Ovary (tissue), 7 donors: ENCODE measurements at regions not wholly inside any gene's neighbourhood (a gene's known extent, or its start where the extent isn't known, plus 50 kb on each side); places are given as distances from the start of the nearest gene placed in this dataset.

ENCODE experiments used
- DNase-seq, 5 donors: peaks; one replicate each; pipeline ENCODE4 v3.0.0-alpha.2; 2019 to 2020
- H3K27ac ChIP-seq, 2 donors: fragments of 200-600 bp; one replicate each; pipeline versions ENCODE4 v1.5.1 to v1.8.0; 2019 to 2022
- H3K27me3 ChIP-seq: fragments of 200-600 bp; one replicate; pipeline ENCODE4 v1.8.0; 2022
- H3K36me3 ChIP-seq: fragments of 200-600 bp; sonication (generic); one replicate; pipeline ENCODE4 v1.5.1; 2019
- H3K4me1 ChIP-seq: one replicate; pipeline ENCODE4 v1.8.1; 2013; ENCODE audit warnings: mild to moderate bottlenecking, moderate library complexity; ENCODE audit not compliant: insufficient read depth
- H3K4me3 ChIP-seq: fragments of 200-600 bp; sonication (generic); one replicate; pipeline ENCODE4 v1.5.1; 2017
- H3K9me3 ChIP-seq, 2 donors: fragments of 200-600 bp in 1 of 2; sonication (generic) in 1 of 2; one replicate each; pipeline versions ENCODE4 v1.5.1 to v1.8.1; 2013 to 2019; ENCODE audit warnings: mild to moderate bottlenecking in 1 of 2, moderate library complexity in 1 of 2
- EP300 ChIP-seq: sonication (generic); formaldehyde crosslinking; IDR thresholded peaks from one replicate; pipeline ENCODE4 v1.6.1; 2017; ENCODE audit warnings: antibody characterized with exemption
- POLR2A ChIP-seq: fragments of 450-650 bp; IDR thresholded peaks from one replicate; pipeline ENCODE4 v1.6.1; 2017; ENCODE audit warnings: antibody characterized with exemption, mild to moderate bottlenecking, moderate library complexity
- WGBS, 3 donors: extraction: QIAGEN DNeasy Blood & Tissue Kit in 1 of 3; methylation state at CpG; one replicate each; pipeline versions ENCODE4 v1.1.5 to v1.1.7; 2013 to 2017; 5-methylcytosine and 5-hydroxymethylcytosine counted together
- intact Hi-C, 4 donors: fragments of 100-400 bp; cut with DNase I; formaldehyde crosslinking; loops; one replicate each; pipeline versions ENCODE4 v1.11.0 to v1.15.1; 2022 to 2023
- TF ChIP-seq, protein P1 (sequence below), 3 donors: fragments of 450-650 bp in 2 of 3; fragments of 200-600 bp in 1 of 3; IDR thresholded peaks; one replicate each; pipeline versions ENCODE4 v1.5.1 to v1.8.0; 2016 to 2022; ENCODE audit warnings: antibody characterized with exemption in 3 of 3, mild to moderate bottlenecking in 1 of 3
- donor health status: DM: no; HTN: no; CAD: no; lungs with moderate emphysema.
- donor health status: DM: no; HTN: no; CAD: no.
- donor health status: Bipolar disorder and iron deficiency.
- donor health status: DM: no; HTN: no; CAD: no.
- donor health status: DM: yes; HTN: yes; CAD: no.

DNA sequence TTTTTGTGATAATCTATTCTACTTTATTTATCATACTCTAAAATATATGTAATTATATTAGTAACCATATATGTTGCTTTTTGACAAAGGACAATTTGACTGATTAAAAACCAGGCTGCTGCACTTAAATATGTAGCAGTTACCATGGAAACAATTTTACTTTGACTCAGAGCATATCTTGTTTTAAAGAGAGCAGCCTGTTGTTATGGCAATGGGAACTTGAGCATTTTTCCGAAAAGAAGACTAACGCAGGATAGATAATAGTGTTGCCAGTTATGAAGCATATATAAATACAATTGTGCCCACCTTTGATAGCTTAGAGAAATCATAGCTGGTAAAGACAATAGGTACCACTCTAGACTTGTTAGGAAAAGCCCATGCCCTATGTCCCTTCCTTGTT, 283.0 kb downstream of the GASK1B start:
- WGBS, 3 donors: 13 to 25% (median 19%) methylated on average over 2 of the region's 2 CpGs
- Histone ChIP-seq H3K9me3 (no peaks in the 10 kb centered on the region), H3K27ac (no peak overlapping the region), H3K36me3 (no peaks in the 10 kb centered on the region), H3K4me1 (no peaks in the 10 kb centered on the region), H3K4me3 (no peak overlapping the region), H3K27me3 (no peaks in the 10 kb centered on the region)
- intact Hi-C loops: no loop called here
- no peak for TF ChIP-seq POLR2A
- no peak for TF ChIP-seq EP300
- TF ChIP-seq, protein P1, sequence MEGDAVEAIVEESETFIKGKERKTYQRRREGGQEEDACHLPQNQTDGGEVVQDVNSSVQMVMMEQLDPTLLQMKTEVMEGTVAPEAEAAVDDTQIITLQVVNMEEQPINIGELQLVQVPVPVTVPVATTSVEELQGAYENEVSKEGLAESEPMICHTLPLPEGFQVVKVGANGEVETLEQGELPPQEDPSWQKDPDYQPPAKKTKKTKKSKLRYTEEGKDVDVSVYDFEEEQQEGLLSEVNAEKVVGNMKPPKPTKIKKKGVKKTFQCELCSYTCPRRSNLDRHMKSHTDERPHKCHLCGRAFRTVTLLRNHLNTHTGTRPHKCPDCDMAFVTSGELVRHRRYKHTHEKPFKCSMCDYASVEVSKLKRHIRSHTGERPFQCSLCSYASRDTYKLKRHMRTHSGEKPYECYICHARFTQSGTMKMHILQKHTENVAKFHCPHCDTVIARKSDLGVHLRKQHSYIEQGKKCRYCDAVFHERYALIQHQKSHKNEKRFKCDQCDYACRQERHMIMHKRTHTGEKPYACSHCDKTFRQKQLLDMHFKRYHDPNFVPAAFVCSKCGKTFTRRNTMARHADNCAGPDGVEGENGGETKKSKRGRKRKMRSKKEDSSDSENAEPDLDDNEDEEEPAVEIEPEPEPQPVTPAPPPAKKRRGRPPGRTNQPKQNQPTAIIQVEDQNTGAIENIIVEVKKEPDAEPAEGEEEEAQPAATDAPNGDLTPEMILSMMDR (IDR thresholded peaks at IDR 0.05): no peak
- DNase-seq: no peak

DNA sequence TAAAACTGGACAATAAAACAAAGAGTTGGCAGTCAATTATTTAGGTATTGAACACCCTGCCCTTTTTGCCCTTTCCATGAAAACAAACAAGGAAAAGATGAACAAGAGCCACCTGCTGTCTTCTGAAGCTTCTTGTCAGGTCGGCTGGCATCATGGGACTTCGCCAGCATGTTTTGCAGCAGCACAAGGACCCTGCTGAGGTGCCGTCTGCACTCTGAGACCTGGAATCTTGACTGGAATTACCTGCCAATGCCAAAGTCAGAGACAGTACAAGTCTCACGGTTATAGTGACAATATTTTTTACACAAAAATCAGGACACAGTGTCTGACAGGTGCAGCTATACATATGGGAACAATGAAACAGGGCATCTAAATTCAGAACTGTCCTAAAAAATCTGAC, 284.5 kb downstream of the GASK1B start:
- Histone ChIP-seq H3K4me1 (no peaks in the 10 kb centered on the region), H3K36me3 (no peaks in the 10 kb centered on the region), H3K4me3 (no peak overlapping the region), H3K9me3 (no peaks in the 10 kb centered on the region), H3K27me3 (no peaks in the 10 kb centered on the region), H3K27ac (no peak overlapping the region)
- intact Hi-C loops: no loop called here
- TF ChIP-seq POLR2A (no peak), EP300 (no peak)
- TF ChIP-seq, protein P1 (IDR thresholded peaks at IDR 0.05): no peak
- WGBS, 3 donors: 84 to 87% (median 86%) methylated on average over 4 of the region's 4 CpGs
- no peak for DNase-seq

DNA sequence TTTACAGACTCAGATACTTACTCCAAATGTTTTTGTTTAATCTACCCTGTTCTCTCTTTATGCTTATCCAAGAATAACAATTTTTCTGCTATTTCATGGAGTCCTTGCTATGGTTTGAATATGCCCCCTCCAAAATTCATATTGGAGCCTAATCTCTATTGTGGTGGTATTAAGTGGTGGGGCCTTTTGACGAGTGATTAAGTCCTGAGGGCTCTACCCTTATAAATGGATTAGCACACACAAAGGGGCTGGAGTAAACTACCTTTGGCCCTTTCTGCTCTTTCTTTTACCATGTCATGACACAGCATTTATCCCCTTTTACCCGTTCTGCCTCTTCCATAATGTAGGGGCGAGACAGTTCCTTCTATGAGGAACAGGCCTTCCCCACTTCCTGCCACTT, 285.5 kb downstream of the GASK1B start:
- no peak overlapping the region for H3K27ac ChIP-seq
- no peaks in the 10 kb centered on the region for H3K36me3 ChIP-seq
- no peaks in the 10 kb centered on the region for H3K4me1 ChIP-seq
- H3K27me3 ChIP-seq: no peaks in the 10 kb centered on the region
- intact Hi-C loops: no loop called here
- H3K9me3 ChIP-seq: no peaks in the 10 kb centered on the region
- no peak for DNase-seq
- H3K4me3 ChIP-seq: no peak overlapping the region
- whole genome bisulfite sequencing, 3 donors: 91 to 92% (median 92%) methylated on average over 3 of the region's 3 CpGs
- TF ChIP-seq, protein P1 (IDR thresholded peaks at IDR 0.05): no peak
- TF ChIP-seq POLR2A: no peak
- TF ChIP-seq EP300: no peak

- no peak for DNase-seq
- TF ChIP-seq, protein P1 (IDR thresholded peaks at IDR 0.05): no peak
- TF ChIP-seq EP300 (no peak), POLR2A (no peak)
- no peak overlapping the region for H3K27ac ChIP-seq
- no peak overlapping the region for H3K4me3 ChIP-seq
- 72 to 88% (median 86%) methylated on average over 3 of the region's 3 CpGs for WGBS, 3 donors
- intact Hi-C loops: no loop called here
- H3K4me1 ChIP-seq: no peaks in the 10 kb centered on the region
- no peaks in the 10 kb centered on the region for H3K36me3 ChIP-seq
- no peaks in the 10 kb centered on the region for H3K27me3 ChIP-seq
- no peaks in the 10 kb centered on the region for H3K9me3 ChIP-seq
Measured at GRCh38 chr4:157886645-157887044, 286.2 kb downstream of the GASK1B start.

GRCh38 chr4:157885811-157886210, 287.0 kb downstream of the GASK1B start:
- no peaks in the 10 kb centered on the region for H3K4me1 ChIP-seq
- intact Hi-C loops: no loop called here
- H3K9me3 ChIP-seq: no peaks in the 10 kb centered on the region
- WGBS, 3 donors: 13 to 31% (median 20%) methylated on average over 3 of the region's 3 CpGs
- no peak for DNase-seq
- no peaks in the 10 kb centered on the region for H3K36me3 ChIP-seq
- no peak overlapping the region for H3K4me3 ChIP-seq
- TF ChIP-seq POLR2A (no peak), EP300 (no peak)
- TF ChIP-seq, protein P1 (IDR thresholded peaks at IDR 0.05): no peak
- H3K27ac ChIP-seq: no peak overlapping the region
- no peaks in the 10 kb centered on the region for H3K27me3 ChIP-seq
